WTC11 (cell line): ENCODE measurements at regions not wholly inside any gene's neighbourhood (a gene's known extent, or its start where the extent isn't known, plus 50 kb on each side); places are given as distances from the start of the nearest gene placed in this dataset.

Experiments
- ATAC-seq: fragments of 200-7000 bp; cut with Tn5 transposase; 2 replicates; pipeline ENCODE4 v1.10.0; 2021; ENCODE audit warnings: mild to moderate bottlenecking, moderate library complexity
- CTCF ChIA-PET: fragments of 300-600 bp; sonication (Branson Sonifier 250); formaldehyde crosslinking; loops from one replicate; lab custom pipeline; 2021; ENCODE audit warnings: antibody characterized with exemption; lab: Charles Lee
- POLR2A ChIA-PET: fragments of 350-600 bp; sonication (Branson Sonifier 250); formaldehyde crosslinking; loops from one replicate; lab custom pipeline; 2021; ENCODE audit warnings: antibody characterized with exemption; lab: Charles Lee
- DNase-seq: peaks from one replicate; pipeline ENCODE4 v3.0.0; 2021; ENCODE audit warnings: low spot score
- H3K27ac Mint-ChIP-seq: 2 replicates; pipeline ENCODE4 v1.8.0; 2021; ENCODE audit warnings: mixed read lengths
- H3K27me3 Mint-ChIP-seq: 2 replicates; pipeline ENCODE4 v1.8.0; 2021; ENCODE audit warnings: low read depth, mild to moderate bottlenecking, moderate library complexity, mixed read lengths
- H3K36me3 Mint-ChIP-seq: 2 replicates; pipeline ENCODE4 v1.8.0; 2021; ENCODE audit warnings: mixed read lengths
- H3K4me1 Mint-ChIP-seq: 2 replicates; pipeline ENCODE4 v1.8.0; 2022; ENCODE audit warnings: mixed read lengths
- H3K4me3 Mint-ChIP-seq: 2 replicates; pipeline ENCODE4 v1.8.0; 2021; ENCODE audit warnings: mild to moderate bottlenecking, moderate library complexity, mixed read lengths
- H3K9me3 Mint-ChIP-seq: 2 replicates; pipeline ENCODE4 v1.8.0; 2021; ENCODE audit warnings: mixed read lengths
- CREB1 ChIP-seq: sonication (generic); formaldehyde crosslinking; IDR thresholded peaks from 2 replicates; pipeline ENCODE4 v1.8.0; 2023; ENCODE audit warnings: mild to moderate bottlenecking, missing genetic modification reagents
- IRF2 ChIP-seq: sonication (generic); formaldehyde crosslinking; IDR thresholded peaks from 2 replicates; pipeline ENCODE4 v1.8.0; 2022; ENCODE audit warnings: low read depth, missing genetic modification reagents, borderline replicate concordance
- PRRX2 ChIP-seq: fragments of 250-450 bp; sonication (Bioruptor Pico); IDR thresholded peaks from 2 replicates; pipeline ENCODE4 v1.8.0; 2021; ENCODE audit warnings: mild to moderate bottlenecking
- SMAD4 ChIP-seq: sonication (generic); formaldehyde crosslinking; IDR thresholded peaks from 2 replicates; pipeline ENCODE4 v1.8.0; 2022; ENCODE audit warnings: mild to moderate bottlenecking, missing genetic modification reagents
- ZBTB21 ChIP-seq: sonication (generic); formaldehyde crosslinking; IDR thresholded peaks from 2 replicates; pipeline ENCODE4 v1.8.1; 2023; ENCODE audit warnings: mild to moderate bottlenecking, missing genetic modification reagents, borderline replicate concordance
- TF ChIP-seq, protein P1 (sequence below): fragments of 250-450 bp; sonication (Bioruptor Pico); IDR thresholded peaks from 2 replicates; pipeline ENCODE4 v1.9.0; 2021; ENCODE audit warnings: moderate library complexity, mild to moderate bottlenecking, inconsistent platforms, borderline replicate concordance
- TF ChIP-seq, protein P2 (sequence below): fragments of 250-450 bp; sonication (Bioruptor Pico); IDR thresholded peaks from 2 replicates; pipeline ENCODE4 v1.9.0; 2021; ENCODE audit warnings: mild to moderate bottlenecking
- TF ChIP-seq, protein P3 (sequence below): sonication (generic); formaldehyde crosslinking; IDR thresholded peaks from 2 replicates; pipeline ENCODE4 v1.8.0; 2022; ENCODE audit warnings: missing genetic modification reagents
- TF ChIP-seq, protein P4 (sequence below): sonication (generic); formaldehyde crosslinking; IDR thresholded peaks from 2 replicates; pipeline ENCODE4 v1.8.1; 2022; ENCODE audit warnings: missing genetic modification reagents, borderline replicate concordance
- TF ChIP-seq, protein P5 (sequence below): sonication (generic); formaldehyde crosslinking; IDR thresholded peaks from 2 replicates; pipeline ENCODE4 v1.8.1; 2023; ENCODE audit warnings: mild to moderate bottlenecking, missing genetic modification reagents
- TF ChIP-seq, protein P6 (sequence below): fragments of 250-450 bp; sonication (Bioruptor Pico); IDR thresholded peaks from 2 replicates; pipeline ENCODE4 v1.9.0; 2021; ENCODE audit warnings: mild to moderate bottlenecking

DNA sequence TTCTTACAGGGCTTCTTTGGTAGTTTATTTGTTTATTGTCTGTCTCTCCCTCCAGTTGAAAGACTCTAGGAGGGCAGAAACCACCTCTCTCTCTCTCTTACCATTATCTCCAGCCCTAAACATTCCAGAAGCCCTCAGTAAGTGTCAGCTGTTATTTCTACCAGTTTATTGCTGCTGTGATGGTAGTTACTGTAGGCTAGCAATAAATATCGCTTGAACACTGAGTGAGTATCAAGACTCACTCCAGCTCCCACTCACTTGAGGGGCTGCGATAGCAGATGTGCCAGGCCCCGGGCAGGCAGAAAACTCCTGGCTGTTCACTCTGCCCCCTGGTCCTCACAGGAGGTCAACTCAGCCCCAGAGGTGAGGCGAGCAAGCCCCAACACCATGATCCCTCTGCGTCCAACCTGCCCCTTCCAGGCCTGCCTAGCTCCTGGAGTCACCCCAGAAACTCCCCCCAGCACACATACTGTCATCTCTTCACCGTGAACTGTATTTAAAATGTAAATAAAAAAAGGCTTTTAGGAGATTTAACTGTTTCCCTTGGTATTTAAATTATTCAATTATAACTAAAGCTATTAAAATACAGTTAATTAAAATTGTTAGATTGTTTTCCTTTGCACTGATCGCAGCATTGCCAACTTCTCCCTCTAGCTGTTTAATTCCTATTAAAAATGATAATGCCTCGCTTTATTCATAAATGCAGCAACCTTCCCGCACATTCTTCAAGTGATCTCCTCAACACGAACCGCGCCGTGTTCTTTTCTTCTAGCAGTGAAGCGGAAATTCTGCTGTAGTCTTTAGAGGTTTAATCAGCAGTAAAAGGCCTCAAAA lies 321.1 kb upstream of the ZMIZ1 start:
- H3K36me3 Mint-ChIP-seq, result no peaks in the 10 kb centered on the region
- TF ChIP-seq, protein P1, sequence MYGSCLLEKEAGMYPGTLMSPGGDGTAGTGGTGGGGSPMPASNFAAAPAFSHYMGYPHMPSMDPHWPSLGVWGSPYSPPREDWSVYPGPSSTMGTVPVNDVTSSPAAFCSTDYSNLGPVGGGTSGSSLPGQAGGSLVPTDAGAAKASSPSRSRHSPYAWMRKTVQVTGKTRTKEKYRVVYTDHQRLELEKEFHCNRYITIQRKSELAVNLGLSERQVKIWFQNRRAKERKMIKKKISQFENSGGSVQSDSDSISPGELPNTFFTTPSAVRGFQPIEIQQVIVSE, result no peak
- TF ChIP-seq IRF2 (CRISPR knock-in tag), result no peak
- TF ChIP-seq CREB1 (CRISPR knock-in tag), result no peak
- TF ChIP-seq, protein P2, sequence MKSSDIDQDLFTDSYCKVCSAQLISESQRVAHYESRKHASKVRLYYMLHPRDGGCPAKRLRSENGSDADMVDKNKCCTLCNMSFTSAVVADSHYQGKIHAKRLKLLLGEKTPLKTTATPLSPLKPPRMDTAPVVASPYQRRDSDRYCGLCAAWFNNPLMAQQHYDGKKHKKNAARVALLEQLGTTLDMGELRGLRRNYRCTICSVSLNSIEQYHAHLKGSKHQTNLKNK, result no peak
- TF ChIP-seq, protein P3, sequence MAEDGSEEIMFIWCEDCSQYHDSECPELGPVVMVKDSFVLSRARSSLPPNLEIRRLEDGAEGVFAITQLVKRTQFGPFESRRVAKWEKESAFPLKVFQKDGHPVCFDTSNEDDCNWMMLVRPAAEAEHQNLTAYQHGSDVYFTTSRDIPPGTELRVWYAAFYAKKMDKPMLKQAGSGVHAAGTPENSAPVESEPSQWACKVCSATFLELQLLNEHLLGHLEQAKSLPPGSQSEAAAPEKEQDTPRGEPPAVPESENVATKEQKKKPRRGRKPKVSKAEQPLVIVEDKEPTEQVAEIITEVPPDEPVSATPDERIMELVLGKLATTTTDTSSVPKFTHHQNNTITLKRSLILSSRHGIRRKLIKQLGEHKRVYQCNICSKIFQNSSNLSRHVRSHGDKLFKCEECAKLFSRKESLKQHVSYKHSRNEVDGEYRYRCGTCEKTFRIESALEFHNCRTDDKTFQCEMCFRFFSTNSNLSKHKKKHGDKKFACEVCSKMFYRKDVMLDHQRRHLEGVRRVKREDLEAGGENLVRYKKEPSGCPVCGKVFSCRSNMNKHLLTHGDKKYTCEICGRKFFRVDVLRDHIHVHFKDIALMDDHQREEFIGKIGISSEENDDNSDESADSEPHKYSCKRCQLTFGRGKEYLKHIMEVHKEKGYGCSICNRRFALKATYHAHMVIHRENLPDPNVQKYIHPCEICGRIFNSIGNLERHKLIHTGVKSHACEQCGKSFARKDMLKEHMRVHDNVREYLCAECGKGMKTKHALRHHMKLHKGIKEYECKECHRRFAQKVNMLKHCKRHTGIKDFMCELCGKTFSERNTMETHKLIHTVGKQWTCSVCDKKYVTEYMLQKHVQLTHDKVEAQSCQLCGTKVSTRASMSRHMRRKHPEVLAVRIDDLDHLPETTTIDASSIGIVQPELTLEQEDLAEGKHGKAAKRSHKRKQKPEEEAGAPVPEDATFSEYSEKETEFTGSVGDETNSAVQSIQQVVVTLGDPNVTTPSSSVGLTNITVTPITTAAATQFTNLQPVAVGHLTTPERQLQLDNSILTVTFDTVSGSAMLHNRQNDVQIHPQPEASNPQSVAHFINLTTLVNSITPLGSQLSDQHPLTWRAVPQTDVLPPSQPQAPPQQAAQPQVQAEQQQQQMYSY, result no peak
- TF ChIP-seq, protein P4, sequence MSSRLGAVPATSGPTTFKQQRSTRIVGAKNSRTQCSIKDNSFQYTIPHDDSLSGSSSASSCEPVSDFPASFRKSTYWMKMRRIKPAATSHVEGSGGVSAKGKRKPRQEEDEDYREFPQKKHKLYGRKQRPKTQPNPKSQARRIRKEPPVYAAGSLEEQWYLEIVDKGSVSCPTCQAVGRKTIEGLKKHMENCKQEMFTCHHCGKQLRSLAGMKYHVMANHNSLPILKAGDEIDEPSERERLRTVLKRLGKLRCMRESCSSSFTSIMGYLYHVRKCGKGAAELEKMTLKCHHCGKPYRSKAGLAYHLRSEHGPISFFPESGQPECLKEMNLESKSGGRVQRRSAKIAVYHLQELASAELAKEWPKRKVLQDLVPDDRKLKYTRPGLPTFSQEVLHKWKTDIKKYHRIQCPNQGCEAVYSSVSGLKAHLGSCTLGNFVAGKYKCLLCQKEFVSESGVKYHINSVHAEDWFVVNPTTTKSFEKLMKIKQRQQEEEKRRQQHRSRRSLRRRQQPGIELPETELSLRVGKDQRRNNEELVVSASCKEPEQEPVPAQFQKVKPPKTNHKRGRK (CRISPR knock-in tag), result no peak
- TF ChIP-seq ZBTB21, result no peak
- TF ChIP-seq, protein P5, sequence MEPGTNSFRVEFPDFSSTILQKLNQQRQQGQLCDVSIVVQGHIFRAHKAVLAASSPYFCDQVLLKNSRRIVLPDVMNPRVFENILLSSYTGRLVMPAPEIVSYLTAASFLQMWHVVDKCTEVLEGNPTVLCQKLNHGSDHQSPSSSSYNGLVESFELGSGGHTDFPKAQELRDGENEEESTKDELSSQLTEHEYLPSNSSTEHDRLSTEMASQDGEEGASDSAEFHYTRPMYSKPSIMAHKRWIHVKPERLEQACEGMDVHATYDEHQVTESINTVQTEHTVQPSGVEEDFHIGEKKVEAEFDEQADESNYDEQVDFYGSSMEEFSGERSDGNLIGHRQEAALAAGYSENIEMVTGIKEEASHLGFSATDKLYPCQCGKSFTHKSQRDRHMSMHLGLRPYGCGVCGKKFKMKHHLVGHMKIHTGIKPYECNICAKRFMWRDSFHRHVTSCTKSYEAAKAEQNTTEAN, result no peak
- H3K9me3 Mint-ChIP-seq, result peaks cover 7% of the 10 kb centered on the region
- DNase-seq (no peak), ATAC-seq (no peak)
- ChIA-PET POLR2A (no interaction called here), CTCF (no interaction called here)
- no peak overlapping the region for H3K4me3 Mint-ChIP-seq
- H3K4me1 Mint-ChIP-seq, result peaks cover 15% of the 10 kb centered on the region; the same call in 1 of the 2 replicates
- H3K27me3 Mint-ChIP-seq, result no peaks in the 10 kb centered on the region
- H3K27ac Mint-ChIP-seq, result no peak overlapping the region

DNA sequence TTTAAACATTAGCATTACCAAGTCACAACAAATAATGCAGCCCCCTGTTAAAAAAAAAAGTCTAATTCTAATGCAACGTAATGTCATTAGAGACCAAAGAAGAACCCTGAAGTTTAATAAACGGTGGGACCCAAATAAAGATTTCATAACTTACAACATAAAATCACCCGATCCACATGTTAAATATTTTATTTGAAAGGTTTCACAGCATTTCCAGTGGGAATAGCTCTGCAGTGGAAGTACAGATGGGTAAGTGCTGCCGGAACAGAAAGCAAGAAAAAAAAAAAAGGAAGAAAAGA lies 320.6 kb upstream of the ZMIZ1 start:
- H3K27ac Mint-ChIP-seq, result no peak overlapping the region
- no peaks in the 10 kb centered on the region; the same call in 1 of the 2 replicates for H3K27me3 Mint-ChIP-seq
- H3K36me3 Mint-ChIP-seq, result no peaks in the 10 kb centered on the region
- ATAC-seq, result no peak
- peaks cover 12% of the 10 kb centered on the region; the same call in 1 of the 2 replicates for H3K4me1 Mint-ChIP-seq
- no peak for DNase-seq
- H3K4me3 Mint-ChIP-seq, result no peak overlapping the region
- ChIA-PET POLR2A (no interaction called here), CTCF (no interaction called here)
- H3K9me3 Mint-ChIP-seq, result peaks cover 7% of the 10 kb centered on the region
- TF ChIP-seq PRRX2, result no peak
- TF ChIP-seq SMAD4 (CRISPR knock-in tag), result no peak
- TF ChIP-seq, protein P6, sequence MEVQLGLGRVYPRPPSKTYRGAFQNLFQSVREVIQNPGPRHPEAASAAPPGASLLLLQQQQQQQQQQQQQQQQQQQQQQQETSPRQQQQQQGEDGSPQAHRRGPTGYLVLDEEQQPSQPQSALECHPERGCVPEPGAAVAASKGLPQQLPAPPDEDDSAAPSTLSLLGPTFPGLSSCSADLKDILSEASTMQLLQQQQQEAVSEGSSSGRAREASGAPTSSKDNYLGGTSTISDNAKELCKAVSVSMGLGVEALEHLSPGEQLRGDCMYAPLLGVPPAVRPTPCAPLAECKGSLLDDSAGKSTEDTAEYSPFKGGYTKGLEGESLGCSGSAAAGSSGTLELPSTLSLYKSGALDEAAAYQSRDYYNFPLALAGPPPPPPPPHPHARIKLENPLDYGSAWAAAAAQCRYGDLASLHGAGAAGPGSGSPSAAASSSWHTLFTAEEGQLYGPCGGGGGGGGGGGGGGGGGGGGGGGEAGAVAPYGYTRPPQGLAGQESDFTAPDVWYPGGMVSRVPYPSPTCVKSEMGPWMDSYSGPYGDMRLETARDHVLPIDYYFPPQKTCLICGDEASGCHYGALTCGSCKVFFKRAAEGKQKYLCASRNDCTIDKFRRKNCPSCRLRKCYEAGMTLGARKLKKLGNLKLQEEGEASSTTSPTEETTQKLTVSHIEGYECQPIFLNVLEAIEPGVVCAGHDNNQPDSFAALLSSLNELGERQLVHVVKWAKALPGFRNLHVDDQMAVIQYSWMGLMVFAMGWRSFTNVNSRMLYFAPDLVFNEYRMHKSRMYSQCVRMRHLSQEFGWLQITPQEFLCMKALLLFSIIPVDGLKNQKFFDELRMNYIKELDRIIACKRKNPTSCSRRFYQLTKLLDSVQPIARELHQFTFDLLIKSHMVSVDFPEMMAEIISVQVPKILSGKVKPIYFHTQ, result no peak
